Hepatocyte (in vitro differentiated cells): ENCODE measurements at regions not wholly inside any gene's neighbourhood (a gene's known extent, or its start where the extent isn't known, plus 50 kb on each side); places are given as distances from the start of the nearest gene placed in this dataset.

Experiments used
- DNase-seq: peaks from one replicate; pipeline ENCODE4 v3.0.0-alpha.2; 2016; ENCODE audit warnings: low spot score
- H2AFZ ChIP-seq: fragments of 200-600 bp; sonication (generic); 2 replicates; pipeline ENCODE4 v1.6.0; 2016; ENCODE audit warnings: antibody characterized with exemption, mild to moderate bottlenecking
- H3K27ac ChIP-seq: fragments of 200-600 bp; sonication (generic); 2 replicates; pipeline ENCODE4 v1.5.1; 2016; ENCODE audit warnings: mild to moderate bottlenecking
- H3K27me3 ChIP-seq: fragments of 200-600 bp; sonication (generic); 2 replicates; pipeline ENCODE4 v1.6.1; 2016
- H3K36me3 ChIP-seq: fragments of 200-600 bp; sonication (generic); replicated peaks from 2 replicates; pipeline ENCODE4 v1.5.1; 2016; ENCODE audit warnings: low read depth; ENCODE audit not compliant: insufficient read depth
- H3K4me1 ChIP-seq: fragments of 200-600 bp; sonication (generic); 2 replicates; pipeline ENCODE4 v1.5.1; 2016; ENCODE audit warnings: mild to moderate bottlenecking, moderate library complexity; ENCODE audit not compliant: insufficient read depth
- H3K4me2 ChIP-seq: fragments of 200-600 bp; sonication (generic); 2 replicates; pipeline ENCODE4 v1.6.0; 2016
- H3K4me3 ChIP-seq: fragments of 200-600 bp; sonication (generic); 2 replicates; pipeline ENCODE4 v1.5.1; 2016; ENCODE audit warnings: mild to moderate bottlenecking
- H3K79me2 ChIP-seq: fragments of 200-600 bp; sonication (generic); 2 replicates; pipeline ENCODE4 v1.6.0; 2017; ENCODE audit warnings: mild to moderate bottlenecking
- H3K9me2 ChIP-seq: fragments of 200-600 bp; sonication (generic); replicated peaks from 2 replicates; pipeline ENCODE4 v1.6.0; 2017; ENCODE audit warnings: mild to moderate bottlenecking; ENCODE audit not compliant: insufficient read depth
- H3K9me3 ChIP-seq: fragments of 200-600 bp; sonication (generic); 2 replicates; pipeline ENCODE4 v1.5.1; 2016; ENCODE audit warnings: low read depth, mild to moderate bottlenecking
- H4K20me1 ChIP-seq: fragments of 200-600 bp; sonication (generic); 2 replicates; pipeline ENCODE4 v1.6.0; 2016; ENCODE audit warnings: mild to moderate bottlenecking; ENCODE audit not compliant: insufficient read depth, poor library complexity, severe bottlenecking
- CTCF ChIP-seq: fragments of 200-600 bp; sonication (generic); IDR thresholded peaks from 2 replicates; pipeline ENCODE4 v1.5.1; 2016; ENCODE audit warnings: antibody characterized with exemption, mild to moderate bottlenecking; ENCODE audit not compliant: poor library complexity
- EZH2 ChIP-seq: fragments of 200-600 bp; sonication (generic); IDR thresholded peaks from 2 replicates; pipeline ENCODE4 v1.6.1; 2016; ENCODE audit warnings: antibody characterized with exemption, mild to moderate bottlenecking, borderline replicate concordance
- EZH2phosphoT487 ChIP-seq: fragments of 200-600 bp; sonication (generic); IDR thresholded peaks from one replicate; pipeline ENCODE4 v1.6.1; 2018; ENCODE audit warnings: antibody characterized with exemption, mild to moderate bottlenecking, low read depth, moderate library complexity; ENCODE audit not compliant: unreplicated experiment, severe bottlenecking
- WGBS: methylation state at CpG from one replicate; pipeline ENCODE4 v1.1.6; 2016; ENCODE audit warnings: low lambda C conversion rate; ENCODE audit errors: missing lambda C conversion rate; 5-methylcytosine and 5-hydroxymethylcytosine counted together

GRCh38 chr3:178059836-178060235 is 476.4 kb upstream of the KCNMB2 start:
- TF ChIP-seq EZH2 (no peak), EZH2phosphoT487 (no peak), CTCF (no peak)
- Histone ChIP-seq H4K20me1 (no peaks in the 10 kb centered on the region), H3K9me2 (no peaks in the 10 kb centered on the region), H3K79me2 (no peaks in the 10 kb centered on the region), H2AFZ (no peak overlapping the region), H3K4me1 (peaks cover 27% of the 10 kb centered on the region), H3K9me3 (no peaks in the 10 kb centered on the region), H3K4me3 (no peak overlapping the region), H3K36me3 (no peaks in the 10 kb centered on the region), H3K27ac (peak overlapping the region; percentile 63), H3K27me3 (no peaks in the 10 kb centered on the region), H3K4me2 (no peak overlapping the region)
- no peak for DNase-seq
- 86% methylated on average over 6 of the region's 6 CpGs for WGBS

GRCh38 chr3:178060407-178060806 is 475.8 kb upstream of the KCNMB2 start:
- Histone ChIP-seq H3K36me3 (no peaks in the 10 kb centered on the region), H4K20me1 (no peaks in the 10 kb centered on the region), H3K27ac (peak overlapping the region; percentile 63), H3K27me3 (no peaks in the 10 kb centered on the region), H3K4me3 (no peak overlapping the region), H3K79me2 (no peaks in the 10 kb centered on the region), H2AFZ (no peak overlapping the region), H3K4me1 (peaks cover 27% of the 10 kb centered on the region), H3K4me2 (no peak overlapping the region), H3K9me2 (no peaks in the 10 kb centered on the region), H3K9me3 (no peaks in the 10 kb centered on the region)
- TF ChIP-seq CTCF, result no peak
- no peak for TF ChIP-seq EZH2
- TF ChIP-seq EZH2phosphoT487, result no peak
- peak; percentile 12 for DNase-seq
- 66% methylated on average over 2 of the region's 2 CpGs for WGBS

- no peak overlapping the region for H3K27ac ChIP-seq
- H3K4me1 ChIP-seq, result peaks cover 27% of the 10 kb centered on the region
- no peak overlapping the region for H3K4me2 ChIP-seq
- no peak overlapping the region for H2AFZ ChIP-seq
- DNase-seq, result no peak
- H3K9me3 ChIP-seq, result no peaks in the 10 kb centered on the region
- no peaks in the 10 kb centered on the region for H3K36me3 ChIP-seq
- H3K27me3 ChIP-seq, result no peaks in the 10 kb centered on the region
- no peaks in the 10 kb centered on the region for H4K20me1 ChIP-seq
- no peaks in the 10 kb centered on the region for H3K9me2 ChIP-seq
- TF ChIP-seq EZH2phosphoT487, result no peak
- TF ChIP-seq CTCF, result no peak
- TF ChIP-seq EZH2, result no peak
- H3K4me3 ChIP-seq, result no peak overlapping the region
- WGBS, result 84% methylated on average over 1 of the region's 1 CpG
- no peaks in the 10 kb centered on the region for H3K79me2 ChIP-seq
Measured at GRCh38 chr3:178062126-178062525, 474.1 kb upstream of the KCNMB2 start.

GRCh38 chr3:178063461-178063860 is 472.8 kb upstream of the KCNMB2 start:
- no peaks in the 10 kb centered on the region for H3K79me2 ChIP-seq
- DNase-seq, result no peak
- no peak overlapping the region for H3K27ac ChIP-seq
- no peaks in the 10 kb centered on the region for H3K9me3 ChIP-seq
- peaks cover 24% of the 10 kb centered on the region for H3K4me1 ChIP-seq
- H3K9me2 ChIP-seq, result no peaks in the 10 kb centered on the region
- whole genome bisulfite sequencing, result 63% methylated on average over 1 of the region's 1 CpG
- H3K27me3 ChIP-seq, result no peaks in the 10 kb centered on the region
- no peak for TF ChIP-seq EZH2
- TF ChIP-seq EZH2phosphoT487, result no peak
- no peak for TF ChIP-seq CTCF
- H3K4me3 ChIP-seq, result no peak overlapping the region
- H3K36me3 ChIP-seq, result no peaks in the 10 kb centered on the region
- no peak overlapping the region for H2AFZ ChIP-seq
- H3K4me2 ChIP-seq, result no peak overlapping the region
- H4K20me1 ChIP-seq, result no peaks in the 10 kb centered on the region
